ENCODE measurements at regions not wholly inside any gene's neighbourhood (a gene's known extent, or its start where the extent isn't known, plus 50 kb on each side); places are given as distances from the start of the nearest gene placed in this dataset.

- DNase-seq (ENCODE audit: low read depth, low spot score) = no peak
- CTCF ChIA-PET = no interaction called here
Measured at GRCh38 chr17:33464669-33465280, 171.7 kb upstream of the ASIC2 start.

GRCh38 chr17:33469421-33469820 lies 176.3 kb upstream of the ASIC2 start:
- no peak for DNase-seq (ENCODE audit: low read depth, low spot score)
- Histone ChIP-seq H3K9me3 (ENCODE audit: control insufficient read depth, insufficient read depth, low read length) (peaks cover 6% of the 10 kb centered on the region), H3K27ac (ENCODE audit: low read depth, low read length) (no peak overlapping the region), H3K27me3 (ENCODE audit: control insufficient read depth, insufficient read depth, low read length) (no peaks in the 10 kb centered on the region), H3K4me3 (ENCODE audit: low read depth, low read length) (no peak overlapping the region)
- POLR2A ChIA-PET = no interaction called here
- CTCF ChIA-PET = no interaction called here
- no peak for TF ChIP-seq CTCF (IDR thresholded peaks at IDR 0.05; ENCODE audit: low read depth, low read length)

More at GRCh38 chr17:33464669-33465280, 171.7 kb upstream of the ASIC2 start:
- no peak for TF ChIP-seq CTCF (IDR thresholded peaks at IDR 0.05; ENCODE audit: low read depth, low read length)
- no peak overlapping the region for H3K4me3 ChIP-seq (ENCODE audit: low read depth, low read length)
- H3K27me3 ChIP-seq (ENCODE audit: control insufficient read depth, insufficient read depth, low read length) = no peaks in the 10 kb centered on the region
- peaks cover 6% of the 10 kb centered on the region for H3K9me3 ChIP-seq (ENCODE audit: control insufficient read depth, insufficient read depth, low read length)
- POLR2A ChIA-PET = no interaction called here
- H3K27ac ChIP-seq (ENCODE audit: low read depth, low read length) = no peak overlapping the region

DNA sequence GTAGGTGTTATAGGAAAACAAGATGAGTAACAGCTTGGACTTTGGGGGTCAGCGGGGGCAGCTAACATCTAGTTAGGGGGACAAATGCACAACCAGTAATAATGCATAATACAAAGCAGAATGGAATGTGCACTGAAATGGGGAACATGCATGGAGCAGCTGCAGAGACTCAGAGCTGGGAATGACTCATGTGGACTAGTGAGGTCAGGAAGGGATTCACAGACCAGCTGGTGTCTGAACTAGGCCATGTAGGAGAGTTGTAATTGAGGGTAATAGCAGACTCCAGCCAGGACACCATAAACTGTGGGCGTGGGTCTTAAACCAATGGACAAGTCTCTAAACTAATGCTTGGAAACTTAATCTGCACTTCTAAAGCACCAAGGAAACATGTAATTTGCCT lies 176.8 kb upstream of the ASIC2 start:
- CTCF ChIA-PET = no interaction called here
- H3K27me3 ChIP-seq (ENCODE audit: control insufficient read depth, insufficient read depth, low read length) = no peaks in the 10 kb centered on the region
- no peak overlapping the region for H3K4me3 ChIP-seq (ENCODE audit: low read depth, low read length)
- DNase-seq (ENCODE audit: low read depth, low spot score) = peak; percentile 52
- POLR2A ChIA-PET = no interaction called here
- no peak overlapping the region for H3K27ac ChIP-seq (ENCODE audit: low read depth, low read length)
- TF ChIP-seq CTCF (IDR thresholded peaks at IDR 0.05; ENCODE audit: low read depth, low read length) = no peak
- H3K9me3 ChIP-seq (ENCODE audit: control insufficient read depth, insufficient read depth, low read length) = peaks cover 6% of the 10 kb centered on the region

- POLR2A ChIA-PET = no interaction called here
- Histone ChIP-seq H3K9me3 (ENCODE audit: control insufficient read depth, insufficient read depth, low read length) (peaks cover 6% of the 10 kb centered on the region), H3K4me3 (ENCODE audit: low read depth, low read length) (no peak overlapping the region), H3K27me3 (ENCODE audit: control insufficient read depth, insufficient read depth, low read length) (no peaks in the 10 kb centered on the region), H3K27ac (ENCODE audit: low read depth, low read length) (no peak overlapping the region)
- TF ChIP-seq CTCF (IDR thresholded peaks at IDR 0.05; ENCODE audit: low read depth, low read length) = no peak
- no peak for DNase-seq (ENCODE audit: low read depth, low spot score)
- CTCF ChIA-PET = no interaction called here
Measured at GRCh38 chr17:33473061-33473460, 180.0 kb upstream of the ASIC2 start.

DNA sequence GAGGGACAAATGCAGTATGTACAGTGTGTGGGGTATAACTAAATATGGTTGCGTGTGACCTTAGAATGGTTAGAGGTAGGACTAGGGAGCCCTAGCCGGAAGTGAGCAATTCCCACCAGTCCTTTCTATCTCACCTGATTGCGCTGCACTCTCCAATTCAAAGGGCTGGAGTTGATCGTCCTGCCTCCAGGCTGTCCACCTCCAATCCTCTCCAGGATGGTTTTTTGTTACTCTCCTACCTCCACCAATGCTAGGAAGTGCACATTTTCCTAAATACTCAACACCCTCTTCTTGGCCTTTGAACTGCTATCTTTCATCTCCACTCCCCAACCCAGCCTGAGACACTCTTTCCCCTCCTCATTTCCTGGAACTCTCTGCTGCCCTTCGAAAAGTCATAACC lies 181.7 kb upstream of the ASIC2 start:
- POLR2A ChIA-PET = no interaction called here

More for the DNA sequence above, 181.7 kb upstream of the ASIC2 start:
- Histone ChIP-seq H3K27ac (ENCODE audit: low read depth, low read length) (no peak overlapping the region), H3K9me3 (ENCODE audit: control insufficient read depth, insufficient read depth, low read length) (no peaks in the 10 kb centered on the region), H3K4me3 (ENCODE audit: low read depth, low read length) (no peak overlapping the region), H3K27me3 (ENCODE audit: control insufficient read depth, insufficient read depth, low read length) (no peaks in the 10 kb centered on the region)
- CTCF ChIA-PET = no interaction called here
- TF ChIP-seq CTCF (IDR thresholded peaks at IDR 0.05; ENCODE audit: low read depth, low read length) = no peak
- no peak for DNase-seq (ENCODE audit: low read depth, low spot score)

All from AG04450 (cell line).